ENCODE measurements at regions not wholly inside any gene's neighbourhood (a gene's known extent, or its start where the extent isn't known, plus 50 kb on each side); places are given as distances from the start of the nearest gene placed in this dataset.
"Not testable (repeated sequence)": the region's sequence is repeated elsewhere in the genome, so short reads cannot be mapped to it uniquely, and the experiment has no call there.

GRCh38 chr6:27135087-27135657, 112.3 kb upstream of the PRSS16 start:
- Histone ChIP-seq H3K27me3 (ENCODE audit: insufficient read depth, low read length) (no peaks in the 10 kb centered on the region), H3K9me3 (ENCODE audit: insufficient read depth, low read depth, low read length) (no peaks in the 10 kb centered on the region), H3K9ac (ENCODE audit: low read depth, low read length) (no peak overlapping the region; the same call in 1 of the 2 replicates), H3K36me3 (ENCODE audit: insufficient read depth, low read depth, low read length) (no peaks in the 10 kb centered on the region), H3K27ac (ENCODE audit: low read length) (no peak overlapping the region), H3K4me1 (ENCODE audit: insufficient read depth, low read length) (peaks cover 29% of the 10 kb centered on the region; the same call in 1 of the 2 replicates), H3K4me3 (ENCODE audit: low read length) (no peak overlapping the region)

- peak overlapping the region; percentile 98; the same call in 1 of the 2 replicates for H3K9ac ChIP-seq (ENCODE audit: low read depth, low read length)
- H3K36me3 ChIP-seq (ENCODE audit: insufficient read depth, low read depth, low read length): no peaks in the 10 kb centered on the region
- H3K4me3 ChIP-seq (ENCODE audit: low read length): no peak overlapping the region
- no peaks in the 10 kb centered on the region for H3K27me3 ChIP-seq (ENCODE audit: insufficient read depth, low read length)
- peaks cover 29% of the 10 kb centered on the region; the same call in 1 of the 2 replicates for H3K4me1 ChIP-seq (ENCODE audit: insufficient read depth, low read length)
- H3K9me3 ChIP-seq (ENCODE audit: insufficient read depth, low read depth, low read length): no peaks in the 10 kb centered on the region
- no peak overlapping the region for H3K27ac ChIP-seq (ENCODE audit: low read length)
These were observed 111.3 kb upstream of the PRSS16 start for GRCh38 chr6:27136077-27136644.

- H3K9ac ChIP-seq (ENCODE audit: low read depth, low read length): peak overlapping the region; percentile 98; the same call in 1 of the 2 replicates
- H3K4me3 ChIP-seq (ENCODE audit: low read length): peak overlapping the region; percentile 93; the same call in 1 of the 2 replicates
- H3K27me3 ChIP-seq (ENCODE audit: insufficient read depth, low read length): no peaks in the 10 kb centered on the region
- no peaks in the 10 kb centered on the region for H3K36me3 ChIP-seq (ENCODE audit: insufficient read depth, low read depth, low read length)
- no peaks in the 10 kb centered on the region for H3K9me3 ChIP-seq (ENCODE audit: insufficient read depth, low read depth, low read length)
- H3K4me1 ChIP-seq (ENCODE audit: insufficient read depth, low read length): peaks cover 29% of the 10 kb centered on the region; the same call in 1 of the 2 replicates
- H3K27ac ChIP-seq (ENCODE audit: low read length): no peak overlapping the region
These were observed 110.3 kb upstream of the PRSS16 start for GRCh38 chr6:27136978-27137814.

- Histone ChIP-seq H3K4me3 (ENCODE audit: low read length) (peak overlapping the region; percentile 93), H3K4me1 (ENCODE audit: insufficient read depth, low read length) (peaks cover 29% of the 10 kb centered on the region; the same call in 1 of the 2 replicates), H3K9me3 (ENCODE audit: insufficient read depth, low read depth, low read length) (no peaks in the 10 kb centered on the region), H3K36me3 (ENCODE audit: insufficient read depth, low read depth, low read length) (peaks cover 8% of the 10 kb centered on the region; the same call in 1 of the 2 replicates), H3K27ac (ENCODE audit: low read length) (peak overlapping the region; percentile 92), H3K27me3 (ENCODE audit: insufficient read depth, low read length) (no peaks in the 10 kb centered on the region), H3K9ac (ENCODE audit: low read depth, low read length) (peak overlapping the region; percentile 98)
These were observed 109.1 kb upstream of the PRSS16 start for GRCh38 chr6:27138406-27138805.

DNA sequence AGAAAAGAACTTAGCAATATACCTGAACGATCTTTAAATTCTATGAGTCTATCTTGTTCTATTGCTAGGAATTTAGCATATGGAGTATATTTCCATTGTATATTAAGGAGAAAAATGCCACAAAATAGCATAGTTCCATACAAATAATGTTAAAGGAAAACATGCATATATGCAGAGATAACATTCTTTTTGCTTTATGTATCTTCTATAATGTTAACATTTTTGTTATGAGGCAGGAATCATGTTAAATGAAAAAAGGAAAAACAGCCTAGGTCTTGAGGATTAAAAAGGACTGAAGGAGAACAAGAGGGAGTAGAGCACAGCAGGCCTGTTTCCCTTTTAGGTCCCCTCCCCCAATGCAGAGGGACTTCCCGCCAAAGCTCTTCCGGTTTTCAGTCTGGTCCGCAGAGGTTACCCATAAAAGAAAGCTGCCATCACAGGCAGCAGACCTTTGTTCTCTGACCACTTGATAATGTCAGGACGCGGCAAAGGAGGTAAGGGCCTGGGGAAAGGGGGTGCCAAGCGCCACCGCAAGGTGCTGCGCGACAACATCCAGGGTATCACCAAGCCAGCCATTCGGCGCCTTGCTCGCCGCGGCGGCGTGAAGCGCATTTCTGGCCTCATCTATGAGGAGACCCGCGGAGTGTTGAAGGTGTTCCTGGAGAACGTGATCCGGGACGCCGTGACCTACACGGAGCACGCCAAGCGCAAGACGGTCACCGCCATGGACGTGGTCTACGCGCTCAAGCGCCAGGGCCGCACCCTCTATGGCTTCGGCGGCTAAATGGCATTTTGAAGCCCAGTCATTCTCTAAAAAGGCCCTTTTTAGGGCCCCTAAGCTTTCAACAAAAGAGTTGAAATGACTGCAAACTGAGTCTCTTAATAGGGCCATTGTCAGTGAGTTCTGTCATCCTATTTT, 108.4 kb upstream of the PRSS16 start:
- H3K4me1 ChIP-seq (ENCODE audit: insufficient read depth, low read length): peaks cover 27% of the 10 kb centered on the region; the same call in 1 of the 2 replicates
- H3K27ac ChIP-seq (ENCODE audit: low read length): peak overlapping the region; percentile 97

DNA sequence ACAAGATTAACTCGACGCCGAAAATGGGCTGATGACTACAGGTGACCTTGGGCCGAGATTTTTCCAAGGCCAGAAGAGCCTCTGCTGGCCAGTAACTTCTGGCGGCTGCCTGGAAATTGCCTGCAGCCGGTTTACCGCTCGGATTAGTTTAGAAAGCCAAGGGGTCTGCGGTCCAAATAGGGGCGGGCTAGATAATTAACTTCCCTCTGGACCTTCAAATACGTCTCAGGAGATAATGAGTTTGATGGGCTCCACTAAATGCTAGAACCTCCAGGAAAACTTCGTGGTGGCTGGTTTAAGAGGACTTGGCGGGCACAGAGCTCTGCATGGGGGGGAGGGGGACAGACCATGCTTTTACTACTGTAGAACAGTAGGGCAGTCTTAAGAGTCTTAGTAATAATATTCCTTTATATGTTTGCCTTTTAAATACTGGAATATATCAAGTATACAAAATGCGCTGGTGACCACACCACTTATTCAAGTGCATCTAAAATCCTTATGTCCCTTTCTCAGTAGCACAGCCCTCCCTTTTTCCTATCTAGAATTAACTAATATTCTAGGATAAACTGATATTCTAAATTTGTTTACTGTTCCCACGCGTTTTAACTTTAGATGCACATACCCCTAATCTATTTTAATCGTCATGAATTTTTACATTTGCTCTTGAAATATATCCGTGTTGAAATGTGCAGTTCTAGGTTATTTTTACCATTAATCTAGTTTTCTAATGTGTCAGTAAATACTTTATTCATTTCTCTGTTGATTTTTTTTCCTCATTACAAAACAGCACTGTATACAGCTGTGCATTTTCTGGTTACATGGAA, 107.5 kb upstream of the PRSS16 start:
- Histone ChIP-seq H3K36me3 (ENCODE audit: insufficient read depth, low read depth, low read length) (peaks cover 10% of the 10 kb centered on the region; the same call in 1 of the 2 replicates), H3K4me3 (ENCODE audit: low read length) (peak overlapping the region; percentile 93), H3K4me1 (ENCODE audit: insufficient read depth, low read length) (peaks cover 26% of the 10 kb centered on the region; the same call in 1 of the 2 replicates), H3K9ac (ENCODE audit: low read depth, low read length) (peak overlapping the region; percentile 98), H3K27me3 (ENCODE audit: insufficient read depth, low read length) (no peaks in the 10 kb centered on the region), H3K27ac (ENCODE audit: low read length) (peak overlapping the region; percentile 97), H3K9me3 (ENCODE audit: insufficient read depth, low read depth, low read length) (no peaks in the 10 kb centered on the region)

More for the DNA sequence above, 108.4 kb upstream of the PRSS16 start:
- Histone ChIP-seq H3K9me3 (ENCODE audit: insufficient read depth, low read depth, low read length) (no peaks in the 10 kb centered on the region), H3K4me3 (ENCODE audit: low read length) (peak overlapping the region; percentile 93), H3K36me3 (ENCODE audit: insufficient read depth, low read depth, low read length) (peaks cover 10% of the 10 kb centered on the region; the same call in 1 of the 2 replicates), H3K9ac (ENCODE audit: low read depth, low read length) (peak overlapping the region; percentile 98), H3K27me3 (ENCODE audit: insufficient read depth, low read length) (no peaks in the 10 kb centered on the region)

DNA sequence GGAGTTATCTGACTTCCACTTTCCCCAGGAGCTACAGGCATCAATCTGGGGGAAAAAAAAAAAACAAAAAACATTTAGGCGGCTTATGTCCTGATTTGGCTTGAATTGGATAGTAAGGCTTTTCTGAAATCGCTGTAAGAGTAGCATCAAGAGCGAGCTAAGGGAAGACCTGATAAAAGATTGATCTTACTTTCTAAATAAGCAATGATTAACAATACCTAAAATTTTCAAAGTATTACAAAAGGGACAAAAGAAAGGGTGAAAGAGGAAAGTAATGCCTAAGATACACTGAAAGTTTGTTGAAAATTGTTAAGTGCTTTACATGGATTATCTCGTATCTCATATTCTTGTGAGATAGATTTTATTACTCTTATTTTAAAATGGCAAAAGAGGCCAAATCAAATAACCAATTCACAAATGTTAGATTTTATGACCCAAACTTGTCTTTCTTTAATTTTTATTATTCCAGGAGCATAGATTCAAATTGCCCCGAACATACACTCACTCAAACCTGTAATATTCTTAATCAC, 106.4 kb upstream of the PRSS16 start:
- Histone ChIP-seq H3K27me3 (ENCODE audit: insufficient read depth, low read length) (no peaks in the 10 kb centered on the region), H3K27ac (ENCODE audit: low read length) (no peak overlapping the region), H3K9ac (ENCODE audit: low read depth, low read length) (peak overlapping the region; percentile 80), H3K4me1 (ENCODE audit: insufficient read depth, low read length) (peaks cover 26% of the 10 kb centered on the region; the same call in 1 of the 2 replicates), H3K4me3 (ENCODE audit: low read length) (peak overlapping the region; percentile 67), H3K36me3 (ENCODE audit: insufficient read depth, low read depth, low read length) (peaks cover 10% of the 10 kb centered on the region; the same call in 1 of the 2 replicates), H3K9me3 (ENCODE audit: insufficient read depth, low read depth, low read length) (no peaks in the 10 kb centered on the region)

- H3K9me3 ChIP-seq (ENCODE audit: insufficient read depth, low read depth, low read length): no peaks in the 10 kb centered on the region
- peak overlapping the region; percentile 67 for H3K4me3 ChIP-seq (ENCODE audit: low read length)
- H3K36me3 ChIP-seq (ENCODE audit: insufficient read depth, low read depth, low read length): peaks cover 10% of the 10 kb centered on the region; the same call in 1 of the 2 replicates
- no peaks in the 10 kb centered on the region for H3K27me3 ChIP-seq (ENCODE audit: insufficient read depth, low read length)
- no peak overlapping the region for H3K27ac ChIP-seq (ENCODE audit: low read length)
- H3K9ac ChIP-seq (ENCODE audit: low read depth, low read length): peak overlapping the region; percentile 80; the same call in 1 of the 2 replicates
- peaks cover 24% of the 10 kb centered on the region; the same call in 1 of the 2 replicates for H3K4me1 ChIP-seq (ENCODE audit: insufficient read depth, low read length)
These were observed 105.9 kb upstream of the PRSS16 start for GRCh38 chr6:27141529-27142015.

DNA sequence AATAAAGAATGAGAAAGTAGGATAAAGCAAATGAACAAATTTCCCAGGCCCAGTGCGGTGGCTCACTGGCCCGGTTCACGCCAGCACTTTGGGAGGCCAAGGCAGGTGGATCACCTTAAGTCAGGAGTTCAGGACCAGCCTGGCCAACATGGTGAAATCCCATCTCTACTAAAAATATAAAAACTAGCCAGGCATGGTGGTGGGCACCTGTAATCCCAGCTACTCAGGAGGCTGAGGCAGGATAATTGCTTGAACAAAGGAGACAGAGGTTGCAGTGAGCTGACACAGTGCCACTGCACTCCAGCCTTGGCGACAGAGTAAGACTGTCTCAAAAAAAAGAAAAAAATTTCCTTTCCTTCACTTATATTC, 104.5 kb upstream of the PRSS16 start:
- H3K27ac ChIP-seq (ENCODE audit: low read length); H3K4me1 ChIP-seq (ENCODE audit: insufficient read depth, low read length); H3K9me3 ChIP-seq (ENCODE audit: insufficient read depth, low read depth, low read length); H3K27me3 ChIP-seq (ENCODE audit: insufficient read depth, low read length): not testable (repeated sequence)
- Histone ChIP-seq H3K9ac (ENCODE audit: low read depth, low read length) (peak overlapping the region; percentile 3; the same call in 1 of the 2 replicates), H3K4me3 (ENCODE audit: low read length) (peak overlapping the region; percentile 29; the same call in 1 of the 2 replicates), H3K36me3 (ENCODE audit: insufficient read depth, low read depth, low read length) (peaks cover 10% of the 10 kb centered on the region; the same call in 1 of the 2 replicates)
